ENCODE measurements at regions not wholly inside any gene's neighbourhood (a gene's known extent, or its start where the extent isn't known, plus 50 kb on each side); places are given as distances from the start of the nearest gene placed in this dataset.

DNA sequence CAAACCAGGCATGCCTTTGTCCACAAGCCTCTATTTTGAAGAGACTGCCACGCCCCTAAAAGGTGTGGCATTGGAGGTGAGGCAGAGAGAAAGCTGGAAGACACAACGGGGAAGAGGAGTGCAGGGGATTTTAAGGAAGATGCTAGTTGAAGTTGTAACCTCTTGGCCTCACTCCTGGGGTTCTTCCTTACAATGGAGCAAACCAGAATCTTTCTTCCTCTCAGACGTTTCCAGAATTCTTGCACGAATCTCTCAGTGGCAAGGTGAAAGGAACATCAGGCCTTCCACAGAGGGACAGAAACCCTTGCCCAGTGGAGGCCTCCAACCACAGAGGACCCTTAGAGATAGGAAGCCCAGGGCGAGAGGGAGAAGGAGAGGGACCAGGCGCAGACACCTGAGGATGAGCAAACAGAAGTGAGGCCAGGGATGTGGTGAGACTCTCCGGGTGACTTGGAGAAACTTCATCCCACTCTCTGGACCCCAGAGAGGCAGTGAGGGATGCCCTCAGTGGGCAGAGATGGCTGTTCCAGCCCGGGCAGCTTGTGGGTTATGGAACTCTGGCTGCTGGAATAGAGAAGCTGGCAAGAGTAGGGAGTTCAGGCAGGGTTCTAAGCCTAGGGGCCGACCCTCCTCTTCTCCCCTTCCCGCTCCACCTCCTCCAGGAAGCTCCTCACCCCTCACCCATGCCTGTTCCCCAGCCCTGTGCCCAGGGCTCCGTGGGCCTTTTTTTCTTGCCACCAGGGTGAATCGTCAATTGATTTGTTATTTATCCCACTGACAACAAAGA, 136.8 kb upstream of the RUNX3 start:
- Histone ChIP-seq H4K91ac (ENCODE audit: insufficient read depth, low read depth, low read length) (no peak overlapping the region), H3K9me1 (ENCODE audit: insufficient read depth, low read length) (no peaks in the 10 kb centered on the region), H3K9me3 (ENCODE audit: control insufficient read depth, insufficient read depth, low read length) (peaks cover 5% of the 10 kb centered on the region; the same call in 1 of the 2 replicates), H2BK15ac (ENCODE audit: low read depth, low read length) (no peak overlapping the region), H2BK120ac (ENCODE audit: low read depth, low read length) (no peak overlapping the region), H3K4me3 (ENCODE audit: insufficient read depth, low read depth, low read length) (no peak overlapping the region), H3K4ac (ENCODE audit: low read depth, low read length) (no peak overlapping the region), H4K8ac (ENCODE audit: low read depth in 2 of 2, low read length in 2 of 2) (no peak overlapping the region), H2BK20ac (ENCODE audit: low read depth, low read length) (no peak overlapping the region), H3K9ac (ENCODE audit: low read depth, low read length) (no peak overlapping the region), H3K56ac (ENCODE audit: extremely low read depth, insufficient read depth, low read length) (no peak overlapping the region), H3K18ac (ENCODE audit: low read depth, low read length) (no peak overlapping the region), H3K27me3 (ENCODE audit: control insufficient read depth, insufficient read depth, low read length) (peaks cover 80% of the 10 kb centered on the region), H3K36me3 (ENCODE audit: control insufficient read depth, insufficient read depth, low read length) (no peaks in the 10 kb centered on the region), H2AFZ (replicated peaks; ENCODE audit: low read length, poor library complexity) (no peak overlapping the region), H3K79me1 (ENCODE audit: low read depth in 1 of 2, low read length in 2 of 2) (no peaks in the 10 kb centered on the region), H3K4me2 (ENCODE audit: low read depth, low read length) (no peak overlapping the region), H3K27ac (ENCODE audit: insufficient read depth, low read length) (no peak overlapping the region), H3K4me1 (ENCODE audit: control insufficient read depth, insufficient read depth, low read length) (no peaks in the 10 kb centered on the region; the same call in 1 of the 2 replicates), H2AK9ac (replicated peaks; ENCODE audit: low read depth, low read length, poor library complexity) (no peak overlapping the region), H3K14ac (replicated peaks; ENCODE audit: low read depth, low read length) (no peak overlapping the region), H2BK5ac (ENCODE audit: low read depth, low read length, poor library complexity, severe bottlenecking) (no peak overlapping the region), H3K23ac (ENCODE audit: low read depth, low read length) (no peak overlapping the region), H2AK5ac (ENCODE audit: low read depth, low read length) (no peak overlapping the region), H4K20me1 (ENCODE audit: insufficient read depth, low read length) (no peaks in the 10 kb centered on the region), H4K5ac (ENCODE audit: low read depth, low read length) (no peak overlapping the region)
- intact Hi-C loops (cut with micrococcal nuclease) (no loop called here), in situ Hi-C loops (cut with MboI; ENCODE audit: low sequenced_read_pairs) (no loop called here), dilution Hi-C loops (cut with HindIII; ENCODE audit: low sequenced_read_pairs, unreplicated experiment) (no loop called here)
- BruUV-seq (replicated peaks), result no TSS peak
- DNase-seq, result no peak
- no peak for TF ChIP-seq RAD21 (IDR thresholded peaks at IDR 0.05; ENCODE audit: low read length)
- no peak for TF ChIP-seq USF2 (IDR thresholded peaks at IDR 0.05; ENCODE audit: low read depth, low read length)
- TF ChIP-seq SMC3 (IDR thresholded peaks at IDR 0.05; ENCODE audit: low read depth, low read length), result no peak
- no peak for TF ChIP-seq MAFK (IDR thresholded peaks at IDR 0.05; ENCODE audit: low read depth, low read length)
- TF ChIP-seq CEBPB (IDR thresholded peaks at IDR 0.05; ENCODE audit: low read depth, low read length), result no peak
- no peak for TF ChIP-seq CTCF (conservative IDR thresholded peaks at IDR 0.05; ENCODE audit: low read depth, low read length)
- TF ChIP-seq MAZ (IDR thresholded peaks at IDR 0.05; ENCODE audit: borderline replicate concordance, low read depth, low read length), result no peak
- no peak for TF ChIP-seq RFX5 (IDR thresholded peaks at IDR 0.05; ENCODE audit: low read depth, low read length)
- TF ChIP-seq POLR2A (IDR thresholded peaks at IDR 0.05; ENCODE audit: low read depth, low read length), result no peak
- no peak for TF ChIP-seq RCOR1 (IDR thresholded peaks at IDR 0.05; ENCODE audit: insufficient replicate concordance, low read length)
- no peak for TF ChIP-seq MXI1 (IDR thresholded peaks at IDR 0.05; ENCODE audit: borderline replicate concordance, low read depth, low read length)
- TF ChIP-seq BHLHE40 (IDR thresholded peaks at IDR 0.05; ENCODE audit: low read depth, low read length), result no peak
- no peak for TF ChIP-seq CHD1 (IDR thresholded peaks at IDR 0.05; ENCODE audit: low read depth, low read length)
- TF ChIP-seq NFE2L2 (IDR thresholded peaks at IDR 0.05; ENCODE audit: low read depth, low read length), result no peak
- no peak for TF ChIP-seq ELK1 (IDR thresholded peaks at IDR 0.05; ENCODE audit: borderline replicate concordance, low read depth, low read length)
- TF ChIP-seq FOS (IDR thresholded peaks at IDR 0.05; ENCODE audit: low read depth, low read length), result no peak
- WGBS, 2 experiments (ENCODE audit: extremely low coverage in 2 of 2, insufficient read length in 1 of 2), result no CpG with 5 or more reads among the region's 12 CpGs
- ChIA-PET POLR2A (ENCODE audit: unreplicated experiment) (no interaction called here), CTCF (interaction anchor here (0.6 kb wide), 1 partner anchor 1727 kb away, joined by 3 read pairs; no protein-coding TSS in a partner anchor)
- ATAC-seq (ENCODE audit: low read depth), result no peak

Data from IMR-90 (cell line).